GM12873 (cell line): ENCODE measurements at regions not wholly inside any gene's neighbourhood (a gene's known extent, or its start where the extent isn't known, plus 50 kb on each side); places are given as distances from the start of the nearest gene placed in this dataset.

Source experiments
- CTCF ChIP-seq: IDR thresholded peaks from 2 replicates; pipeline ENCODE4 v1.5.1; 2012; ENCODE audit warnings: low read depth, mild to moderate bottlenecking, moderate library complexity, low read length, control low read depth; ENCODE audit not compliant: insufficient read depth; ENCODE audit errors: missing control alignments

- TF ChIP-seq CTCF, result no peak
Observed at GRCh38 chr17:79145548-79145947, 70.9 kb downstream of the ENGASE start.

- TF ChIP-seq CTCF, result no peak
Observed at GRCh38 chr17:79144133-79144532, 69.5 kb downstream of the ENGASE start.

GRCh38 chr17:79142375-79142774 is 67.8 kb downstream of the ENGASE start:
- TF ChIP-seq CTCF, result no peak

- no peak for TF ChIP-seq CTCF
Observed at GRCh38 chr17:79141578-79142355, 67.1 kb downstream of the ENGASE start.

GRCh38 chr17:79138826-79139225 is 64.2 kb downstream of the ENGASE start:
- no peak for TF ChIP-seq CTCF

- TF ChIP-seq CTCF, result no peak
Observed at GRCh38 chr17:79137789-79138165, 63.2 kb downstream of the ENGASE start.

- no peak for TF ChIP-seq CTCF
Observed at GRCh38 chr17:79137015-79137788, 62.6 kb downstream of the ENGASE start.
